Activated CD4-positive, alpha-beta T cell treated with anti-CD3 and anti-CD28 coated beads for 48 hours (primary cell): ENCODE measurements at regions not wholly inside any gene's neighbourhood (a gene's known extent, or its start where the extent isn't known, plus 50 kb on each side); places are given as distances from the start of the nearest gene placed in this dataset.
"Not testable (repeated sequence)": the region's sequence is repeated elsewhere in the genome, so short reads cannot be mapped to it uniquely, and the experiment has no call there.

Experiments
- DNase-seq: peaks from one replicate; pipeline ENCODE4 v3.0.0-alpha.2; 2020

GRCh38 chr10:28449382-28449781 is 83.5 kb upstream of the WAC start:
- no peak for DNase-seq

- DNase-seq, result no peak
These were observed 83.0 kb upstream of the WAC start for GRCh38 chr10:28449926-28450325.

GRCh38 chr10:28453926-28454325 is 79.0 kb upstream of the WAC start:
- no peak for DNase-seq

GRCh38 chr10:28457110-28457509 is 75.8 kb upstream of the WAC start:
- DNase-seq, result no peak

GRCh38 chr10:28457873-28458272 is 75.0 kb upstream of the WAC start:
- DNase-seq, result not testable (repeated sequence)

GRCh38 chr10:28459453-28460144 is 73.3 kb upstream of the WAC start:
- DNase-seq, result no peak

- DNase-seq, result no peak
These were observed 69.8 kb upstream of the WAC start for GRCh38 chr10:28463141-28463540.

DNA sequence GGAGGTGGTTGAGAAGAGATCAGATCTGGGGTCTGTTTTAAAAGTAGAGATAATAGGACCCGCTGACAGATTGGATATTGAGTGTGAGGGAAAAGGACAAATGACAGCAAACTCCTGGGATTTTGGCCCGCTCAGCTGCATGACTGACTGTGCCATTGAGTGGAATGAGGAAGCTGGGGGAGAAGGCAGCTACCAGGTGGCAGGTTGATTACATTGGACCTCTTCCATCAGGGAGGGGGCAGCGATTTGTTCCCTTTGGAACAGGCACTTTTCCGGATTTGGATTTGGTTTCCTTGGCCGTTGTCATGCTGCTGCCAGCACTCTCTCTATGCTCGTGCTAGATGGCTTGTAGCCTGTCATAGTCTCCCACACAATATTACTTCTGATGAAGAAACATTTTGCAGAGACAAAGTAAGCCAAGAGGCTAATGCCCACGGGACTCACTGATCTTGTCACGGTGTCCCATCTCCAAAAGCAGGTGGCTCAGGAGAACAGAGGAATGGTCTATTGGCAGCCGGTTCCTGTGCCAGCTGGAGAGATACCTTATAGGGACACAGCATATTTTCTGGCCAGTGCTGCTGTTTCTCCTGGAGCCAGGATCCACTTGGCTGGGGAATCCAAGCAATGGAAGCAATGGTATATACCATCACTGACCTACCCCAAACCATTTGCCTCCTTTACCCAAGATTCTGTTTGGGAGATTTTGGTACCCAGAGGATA is 69.1 kb upstream of the WAC start:
- DNase-seq, result no peak

DNA sequence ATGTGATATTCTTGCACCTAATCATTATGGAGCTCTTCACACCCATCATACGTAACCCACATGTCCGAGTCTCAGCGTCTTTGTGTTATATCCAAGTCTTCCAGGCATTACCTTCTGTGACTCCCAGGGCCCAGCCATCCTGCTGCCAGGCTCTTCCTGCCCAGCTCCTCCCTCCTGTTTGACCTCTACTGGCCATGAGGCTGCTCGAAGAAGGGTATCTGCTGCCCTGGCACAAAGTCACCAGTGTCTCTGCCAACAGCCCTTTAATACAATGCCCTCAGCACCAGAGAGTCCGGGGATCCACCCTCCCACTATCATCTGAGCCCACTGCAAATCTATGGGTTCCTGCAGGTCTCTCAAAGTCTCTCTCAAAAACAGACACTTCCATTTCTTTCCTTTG is 65.3 kb upstream of the WAC start:
- no peak for DNase-seq

DNA sequence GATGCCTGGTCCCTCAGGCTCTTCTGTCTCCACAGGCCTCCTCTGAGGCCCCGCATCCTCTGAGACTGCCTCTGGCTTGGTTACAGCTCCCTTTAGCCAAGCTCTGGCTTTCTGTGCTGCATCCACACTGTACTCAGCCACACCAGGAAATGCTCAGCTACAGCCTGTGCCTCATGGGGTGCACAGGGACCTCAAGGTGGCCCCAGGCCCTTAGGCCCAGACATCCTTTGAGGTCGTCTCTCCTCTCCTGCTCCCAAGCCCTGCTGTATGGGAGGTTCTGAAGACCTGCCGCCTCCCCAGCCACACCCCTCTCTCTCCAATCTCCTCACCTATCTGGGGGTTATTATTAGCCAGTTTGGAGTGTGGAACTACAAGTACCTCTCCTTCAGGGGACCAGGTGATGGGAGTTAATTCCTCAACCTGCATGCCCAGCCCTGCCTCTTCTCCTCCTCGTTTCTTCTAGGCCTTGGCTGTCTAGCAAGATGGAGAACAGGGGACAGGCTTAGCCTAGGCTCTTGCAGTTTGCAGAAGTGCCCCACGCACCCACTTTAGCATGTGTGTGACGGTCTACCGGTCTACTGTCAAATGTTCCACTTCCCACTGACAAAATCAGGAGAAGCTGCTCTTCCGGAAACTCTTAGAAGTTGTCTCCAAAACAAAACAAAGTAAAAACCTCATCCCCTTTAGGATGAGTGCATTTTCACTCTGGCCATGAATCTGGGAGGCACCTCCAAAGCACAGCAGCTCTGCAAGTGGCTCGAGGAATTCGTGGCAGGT is 64.0 kb upstream of the WAC start:
- no peak for DNase-seq

DNA sequence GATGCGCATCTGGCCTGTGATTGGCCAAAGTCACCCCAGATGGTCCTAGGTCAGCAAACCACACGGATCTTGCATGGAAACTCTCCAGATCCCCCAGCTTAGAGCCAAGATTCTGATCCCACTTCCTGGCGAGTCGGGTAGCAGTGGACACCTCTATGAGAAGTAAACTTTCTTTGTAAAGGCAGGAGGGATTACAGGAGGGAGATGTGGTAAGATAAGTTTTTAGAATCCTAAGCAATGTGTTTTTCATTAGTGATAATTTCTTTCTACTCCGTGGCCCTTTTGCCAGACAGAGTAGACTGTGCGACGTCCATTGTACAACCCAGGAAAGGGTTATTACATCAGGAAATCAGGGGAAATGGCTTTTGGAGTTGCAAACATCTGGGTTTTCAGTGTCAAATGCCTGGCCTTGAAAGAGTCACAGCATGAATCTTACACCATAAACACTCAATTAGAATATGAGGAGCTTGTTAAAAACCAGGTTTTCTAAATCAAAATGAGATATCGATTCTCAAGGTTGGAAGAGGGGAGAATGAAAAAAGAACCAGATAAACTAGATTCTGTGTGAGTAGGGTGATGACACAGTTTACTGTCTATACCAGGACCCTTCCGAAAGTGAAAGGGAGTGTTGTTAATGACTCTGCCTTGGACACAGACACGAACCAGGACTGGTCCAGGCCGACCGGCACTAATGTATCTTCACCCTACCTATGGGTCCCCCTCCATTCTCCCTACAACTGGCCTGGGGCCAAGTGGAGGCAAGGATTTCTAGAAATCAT is 61.9 kb upstream of the WAC start:
- DNase-seq, result no peak

- no peak for DNase-seq
These were observed 61.3 kb upstream of the WAC start for GRCh38 chr10:28471652-28472050.

DNA sequence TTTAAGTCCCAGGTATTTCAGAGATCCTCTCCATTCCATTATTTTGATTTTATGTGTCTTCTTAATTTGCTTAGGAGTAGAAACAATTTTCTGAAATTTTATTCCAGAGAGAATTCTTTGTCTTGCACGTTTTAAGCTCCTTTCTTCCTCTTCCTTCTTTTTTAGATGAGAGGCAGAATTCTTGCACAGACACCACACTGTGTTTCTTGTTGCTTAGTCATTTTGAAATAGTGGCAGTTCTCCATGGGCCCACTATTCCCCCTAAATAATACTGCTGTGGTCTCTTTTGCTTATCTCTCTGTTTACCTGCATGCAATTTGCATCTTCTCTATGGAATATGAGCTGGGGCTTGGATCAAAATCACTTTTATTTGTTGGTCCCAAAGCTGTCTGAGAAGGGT is 54.3 kb upstream of the WAC start:
- DNase-seq, result no peak

- DNase-seq, result no peak
These were observed 53.5 kb upstream of the WAC start for GRCh38 chr10:28479425-28479865.

DNA sequence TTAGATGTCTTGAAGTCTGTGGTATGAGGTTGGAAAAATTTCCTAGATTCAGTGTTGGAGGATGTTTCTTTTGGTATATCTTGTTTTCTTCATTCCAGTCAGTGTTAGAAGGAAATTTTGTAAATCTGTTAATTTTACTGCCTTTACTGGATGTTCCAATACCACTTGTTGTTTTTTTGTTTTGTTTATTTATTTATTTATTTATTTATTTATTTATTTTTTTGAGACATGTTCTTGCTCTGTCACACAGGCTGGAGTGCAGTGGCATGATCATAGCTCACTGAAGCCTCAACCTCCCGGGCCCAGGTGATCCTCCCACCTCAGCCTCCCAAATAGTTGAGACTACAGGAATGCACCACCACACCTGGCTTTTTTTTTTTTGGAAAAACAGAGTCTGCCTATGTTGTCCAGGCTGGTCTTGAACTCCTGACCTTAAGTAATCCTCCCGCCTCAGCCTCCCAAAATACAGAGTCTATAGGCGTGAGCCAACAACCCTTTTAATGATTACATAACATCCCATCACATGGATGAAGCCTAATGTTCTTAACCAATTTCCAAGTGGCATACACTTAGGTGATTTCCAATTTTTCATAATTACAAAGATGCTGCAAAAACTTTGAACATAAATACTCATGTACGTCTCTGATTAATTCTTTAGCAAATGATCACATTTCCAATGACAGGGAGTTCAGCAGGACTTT is 52.8 kb upstream of the WAC start:
- DNase-seq, result no peak

- no peak for DNase-seq
These were observed 52.3 kb upstream of the WAC start for GRCh38 chr10:28480628-28480965.

DNA sequence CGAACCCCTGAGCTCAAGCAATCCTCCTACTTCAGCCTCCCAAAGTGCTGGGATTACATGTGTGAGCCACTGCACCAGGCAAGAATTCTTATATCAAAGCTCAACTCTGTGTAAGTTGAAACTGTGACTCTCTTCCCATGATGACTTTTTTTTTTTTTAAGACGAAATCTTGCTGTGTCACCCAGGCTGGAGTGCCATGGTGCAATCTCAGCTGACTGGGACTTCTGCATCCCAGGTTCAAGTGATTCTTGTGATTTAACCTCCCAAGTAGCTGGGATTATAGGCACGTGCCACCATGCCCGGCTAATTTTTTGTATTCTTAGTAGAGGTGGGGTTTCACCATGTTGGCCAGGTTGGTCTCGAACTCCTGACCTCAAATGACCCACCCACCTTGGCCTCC is 51.6 kb upstream of the WAC start:
- DNase-seq, result not testable (repeated sequence)

DNA sequence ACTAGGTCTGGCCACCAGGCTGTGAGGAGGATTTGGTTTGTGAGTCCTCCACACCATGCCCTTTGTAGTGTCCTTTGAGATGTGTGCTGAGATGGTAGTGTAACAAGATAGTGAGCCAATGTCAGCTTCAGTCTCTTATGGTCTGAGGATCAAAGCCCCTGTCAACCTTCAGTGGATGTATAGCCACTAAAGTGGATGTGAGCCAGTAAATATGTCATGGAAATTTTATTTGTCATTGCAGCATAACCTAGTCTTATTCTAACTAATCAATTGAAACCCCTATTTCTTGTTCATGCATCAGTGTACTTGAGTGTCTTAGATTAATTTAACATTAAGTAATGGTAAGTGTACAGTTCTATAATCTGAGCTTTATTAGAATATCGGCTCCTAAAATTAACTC is 51.0 kb upstream of the WAC start:
- DNase-seq, result no peak
